ENCODE measurements at regions not wholly inside any gene's neighbourhood (a gene's known extent, or its start where the extent isn't known, plus 50 kb on each side); places are given as distances from the start of the nearest gene placed in this dataset.

DNA sequence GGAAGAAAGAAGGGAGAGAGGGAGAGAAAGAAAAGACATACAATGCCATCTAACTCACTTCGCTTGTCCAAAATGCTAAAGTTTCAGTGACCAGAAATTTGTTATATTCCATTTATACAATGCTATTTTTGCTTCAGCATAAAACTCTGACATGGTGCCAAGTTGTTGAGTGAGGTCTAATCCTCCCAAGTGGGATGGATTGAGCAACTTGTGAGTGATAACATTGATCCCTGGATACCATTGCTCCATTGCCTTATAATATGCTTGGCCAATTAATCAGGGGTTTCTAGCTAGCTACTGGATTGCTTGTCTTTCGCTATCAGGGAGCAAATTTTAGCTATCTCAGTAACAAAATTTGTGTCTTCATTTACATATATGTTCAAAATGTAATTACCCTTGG is 615.6 kb upstream of the DPPA4 start:
- TF ChIP-seq EZH2 (IDR thresholded peaks at IDR 0.05; ENCODE audit: low read length, unreplicated experiment) (no peak), EZH2phosphoT487 (IDR thresholded peaks at IDR 0.05; ENCODE audit: borderline replicate concordance, low read length) (no peak)
- TF ChIP-seq, protein P1, sequence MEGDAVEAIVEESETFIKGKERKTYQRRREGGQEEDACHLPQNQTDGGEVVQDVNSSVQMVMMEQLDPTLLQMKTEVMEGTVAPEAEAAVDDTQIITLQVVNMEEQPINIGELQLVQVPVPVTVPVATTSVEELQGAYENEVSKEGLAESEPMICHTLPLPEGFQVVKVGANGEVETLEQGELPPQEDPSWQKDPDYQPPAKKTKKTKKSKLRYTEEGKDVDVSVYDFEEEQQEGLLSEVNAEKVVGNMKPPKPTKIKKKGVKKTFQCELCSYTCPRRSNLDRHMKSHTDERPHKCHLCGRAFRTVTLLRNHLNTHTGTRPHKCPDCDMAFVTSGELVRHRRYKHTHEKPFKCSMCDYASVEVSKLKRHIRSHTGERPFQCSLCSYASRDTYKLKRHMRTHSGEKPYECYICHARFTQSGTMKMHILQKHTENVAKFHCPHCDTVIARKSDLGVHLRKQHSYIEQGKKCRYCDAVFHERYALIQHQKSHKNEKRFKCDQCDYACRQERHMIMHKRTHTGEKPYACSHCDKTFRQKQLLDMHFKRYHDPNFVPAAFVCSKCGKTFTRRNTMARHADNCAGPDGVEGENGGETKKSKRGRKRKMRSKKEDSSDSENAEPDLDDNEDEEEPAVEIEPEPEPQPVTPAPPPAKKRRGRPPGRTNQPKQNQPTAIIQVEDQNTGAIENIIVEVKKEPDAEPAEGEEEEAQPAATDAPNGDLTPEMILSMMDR (conservative IDR thresholded peaks at IDR 0.05; ENCODE audit: low read depth, low read length): no peak

Data from PC-3 (cell line).